Fibroblast of peridontal ligament (primary cell): ENCODE measurements at regions not wholly inside any gene's neighbourhood (a gene's known extent, or its start where the extent isn't known, plus 50 kb on each side); places are given as distances from the start of the nearest gene placed in this dataset.

Experiments
- DNase-seq: peaks from one replicate; pipeline ENCODE4 v3.0.0-alpha.2; 2010; ENCODE audit errors: extremely low read depth

DNA sequence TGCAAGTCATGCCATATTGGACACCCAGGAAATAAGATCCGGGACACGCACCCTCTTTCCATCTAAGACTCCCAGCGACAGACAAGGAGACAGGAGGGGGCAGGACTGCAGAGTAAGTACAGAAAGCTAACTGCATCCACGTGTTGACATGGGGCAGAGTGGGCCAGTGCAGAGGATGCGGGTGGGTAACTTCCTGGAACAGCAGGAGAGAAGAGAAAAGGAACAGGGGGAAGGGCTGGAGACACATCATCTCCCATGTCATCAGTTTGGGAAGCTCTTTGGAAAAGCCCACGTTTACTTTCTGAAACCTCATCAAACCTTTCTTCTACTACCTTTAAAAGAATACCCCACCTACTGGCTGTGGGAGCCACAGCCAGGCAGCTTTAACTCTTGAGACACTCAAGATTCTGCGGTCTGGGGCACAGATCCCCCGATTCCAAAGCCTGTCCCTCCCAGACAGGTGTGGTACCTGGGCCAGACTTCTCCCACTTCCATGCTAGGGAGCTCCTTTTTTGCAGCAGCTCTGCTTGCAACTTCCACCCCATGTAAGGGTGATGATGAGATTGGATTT lies 273.5 kb upstream of the RPL38 start:
- no peak for DNase-seq

DNA sequence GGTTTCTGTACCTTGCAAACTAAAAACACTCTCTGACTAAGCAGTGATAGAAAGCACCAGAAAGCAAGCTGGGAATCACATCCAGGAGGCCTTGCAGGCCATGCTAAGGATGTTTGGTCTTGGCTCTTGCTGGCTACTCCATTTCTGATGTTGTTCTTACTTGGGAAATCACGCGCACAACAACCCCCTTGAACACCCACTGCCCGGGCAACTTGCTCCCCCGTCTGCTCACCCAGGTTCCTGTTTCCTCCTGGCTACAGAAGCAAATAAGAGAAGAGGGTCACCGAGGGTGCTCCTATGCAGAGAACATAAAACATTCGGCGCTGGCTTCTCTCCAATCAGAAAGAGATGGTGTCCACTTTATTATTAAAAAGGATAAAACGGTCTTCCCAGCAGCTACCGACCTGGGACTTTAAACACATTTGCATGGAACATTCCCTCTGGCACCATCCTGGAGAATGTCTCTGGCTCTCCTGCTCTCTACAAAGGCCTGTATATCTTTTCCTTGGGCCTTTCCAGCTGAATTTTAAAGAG lies 271.2 kb upstream of the RPL38 start:
- no peak for DNase-seq

DNA sequence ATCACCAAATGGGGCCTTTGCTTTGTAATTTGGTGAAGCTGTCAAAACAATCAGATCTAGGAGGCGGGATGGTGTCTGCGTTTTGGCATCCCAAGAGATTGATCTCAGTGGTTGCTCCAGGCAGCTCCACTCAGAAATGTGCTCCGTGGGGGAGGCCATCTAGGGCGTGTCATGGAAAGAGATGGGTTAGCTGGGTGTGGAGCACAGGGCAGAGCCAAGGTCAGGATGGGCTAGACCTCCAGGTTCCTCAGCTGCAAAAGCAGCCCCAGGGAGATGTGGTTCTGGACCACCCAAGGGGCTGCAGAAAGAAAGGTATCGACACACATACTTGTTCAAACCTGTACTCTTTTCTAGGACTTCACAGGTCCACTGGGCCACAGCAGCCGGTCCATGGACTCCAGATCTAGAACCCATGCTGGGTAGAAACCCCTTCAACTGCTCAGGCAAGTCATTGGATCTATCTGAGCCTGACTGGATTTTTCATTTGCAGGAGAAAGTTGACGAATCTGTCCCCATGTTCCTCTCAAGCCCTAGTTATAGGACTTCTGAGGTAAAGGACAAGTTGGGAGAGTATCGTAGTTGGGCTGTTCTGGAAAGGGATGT lies 270.2 kb upstream of the RPL38 start:
- no peak for DNase-seq

DNA sequence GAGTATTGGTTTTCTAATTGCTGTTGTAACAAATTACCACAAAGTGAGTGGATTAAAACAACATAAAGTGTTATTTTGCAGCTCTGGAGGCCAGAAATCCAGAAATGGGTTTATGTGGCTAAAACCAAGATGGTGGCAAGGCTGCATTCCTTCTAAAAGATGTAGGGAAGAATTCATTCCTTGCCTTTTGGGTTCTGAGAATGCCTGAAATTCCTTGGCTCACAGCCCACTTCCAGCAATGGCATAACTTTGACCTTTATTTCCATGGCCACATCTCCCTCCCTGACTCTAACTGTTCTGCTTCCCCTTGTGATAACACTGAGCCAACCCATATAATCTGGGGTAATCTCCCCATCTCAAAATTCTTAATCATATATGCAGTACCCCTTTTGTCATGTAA lies 269.6 kb upstream of the RPL38 start:
- DNase-seq, result no peak

- no peak for DNase-seq
Observed at GRCh38 chr17:73934696-73935095, 268.8 kb upstream of the RPL38 start.

- no peak for DNase-seq
Observed at GRCh38 chr17:73936908-73937627, 266.4 kb upstream of the RPL38 start.

- no peak for DNase-seq
Observed at GRCh38 chr17:73938706-73939105, 264.8 kb upstream of the RPL38 start.

- DNase-seq, result no peak
Observed at GRCh38 chr17:73939806-73940205, 263.7 kb upstream of the RPL38 start.

- DNase-seq, result no peak
Observed at GRCh38 chr17:73940511-73940910, 263.0 kb upstream of the RPL38 start.

DNA sequence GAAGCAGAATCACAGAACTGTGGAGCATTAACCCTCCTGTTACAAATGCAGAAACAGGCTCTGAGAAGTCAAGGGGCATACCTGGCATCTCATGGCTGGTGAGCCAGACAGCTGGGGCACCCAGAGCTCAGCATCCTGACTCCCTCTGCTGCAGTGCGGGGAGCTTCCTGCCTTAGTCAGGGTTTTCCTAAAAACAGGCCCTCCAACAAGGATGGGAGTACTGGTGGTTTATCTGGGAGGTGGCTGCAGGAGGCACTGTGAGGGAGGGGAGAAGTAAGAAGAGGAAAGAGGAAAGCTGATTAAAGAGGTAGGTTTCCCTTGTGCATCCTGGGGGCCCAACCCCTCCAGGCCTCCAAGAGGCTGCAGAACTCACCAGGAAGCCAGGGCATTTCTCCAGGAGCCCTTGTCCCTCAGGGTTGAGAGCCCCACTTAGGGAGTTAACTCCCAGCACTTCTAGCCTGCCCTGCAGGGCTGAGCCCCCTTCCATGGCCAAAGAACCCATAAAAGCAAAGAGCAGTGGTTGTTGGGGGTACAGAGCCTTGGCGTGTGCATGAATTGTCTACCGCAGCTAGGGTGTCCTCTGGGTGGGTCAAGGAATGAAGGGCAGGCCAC lies 261.5 kb upstream of the RPL38 start:
- no peak for DNase-seq

- DNase-seq, result no peak
Observed at GRCh38 chr17:73942703-73943415, 260.6 kb upstream of the RPL38 start.

DNA sequence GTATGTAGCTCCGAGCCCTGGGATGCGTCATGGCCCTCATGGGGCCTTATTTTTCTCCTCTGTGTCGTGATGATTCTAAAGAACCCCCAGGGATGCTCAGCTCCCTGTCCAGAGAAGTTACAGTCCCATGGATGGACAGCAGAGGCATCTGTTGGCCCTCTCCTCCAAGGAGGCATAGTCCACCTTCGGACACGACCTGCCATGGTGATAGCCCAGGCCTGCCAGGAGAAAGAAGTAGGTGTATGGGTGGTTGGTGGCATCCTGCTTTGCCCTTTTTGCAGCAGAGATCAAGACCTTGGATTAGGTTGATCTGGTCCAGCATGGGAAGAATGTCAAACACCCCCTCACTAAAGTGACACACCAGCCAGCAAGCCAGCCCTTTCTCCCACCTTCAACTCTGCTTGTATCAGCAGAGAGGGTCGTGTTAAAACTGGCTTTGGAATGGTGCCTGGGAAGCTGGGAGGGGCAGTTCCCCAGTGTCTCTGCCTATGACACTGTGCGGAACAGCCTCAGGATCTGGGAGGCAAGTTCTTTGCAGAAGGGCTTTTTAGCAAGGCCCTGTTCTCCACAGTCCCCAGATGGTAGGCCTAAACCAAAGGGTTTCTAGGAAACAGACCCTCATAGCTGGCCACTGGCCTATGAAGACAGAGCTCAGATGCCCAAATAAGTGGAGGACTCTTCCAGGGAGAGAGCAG lies 259.9 kb upstream of the RPL38 start:
- no peak for DNase-seq

GRCh38 chr17:73944366-73944765 lies 259.1 kb upstream of the RPL38 start:
- no peak for DNase-seq

DNA sequence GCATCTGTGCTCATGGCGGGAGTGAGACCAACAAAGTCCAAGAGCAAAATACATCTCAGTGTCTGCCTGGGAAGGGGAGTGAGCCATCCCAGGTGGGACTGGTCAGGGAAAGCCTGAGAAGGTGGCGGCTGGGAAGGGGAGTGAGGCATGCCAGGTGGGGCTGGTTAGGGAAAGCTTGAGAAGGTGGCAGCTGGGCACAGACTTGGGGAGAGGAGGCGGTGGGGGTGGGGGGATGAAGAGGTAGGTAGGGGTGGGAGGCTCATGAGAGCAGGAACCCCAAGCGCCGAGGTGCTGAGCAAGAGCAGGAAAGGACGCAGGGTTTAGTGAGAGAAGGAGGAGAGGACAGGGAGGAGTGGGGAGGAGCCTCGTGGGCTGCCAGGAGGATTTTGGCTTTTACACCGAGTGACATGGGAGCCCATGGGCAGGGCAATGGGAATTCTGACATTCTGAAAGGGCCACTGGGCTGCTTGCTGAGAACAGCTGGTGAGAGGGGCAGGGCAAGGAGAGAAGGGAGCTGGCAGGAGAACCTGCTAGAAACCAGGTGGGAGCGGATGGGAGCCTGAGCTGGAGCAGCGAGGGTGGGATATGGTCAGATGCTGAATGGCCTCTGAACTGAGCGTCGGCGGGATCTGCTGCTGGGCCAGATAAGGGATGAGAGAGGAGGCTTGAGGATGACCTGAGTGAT lies 256.1 kb upstream of the RPL38 start:
- DNase-seq, result no peak

DNA sequence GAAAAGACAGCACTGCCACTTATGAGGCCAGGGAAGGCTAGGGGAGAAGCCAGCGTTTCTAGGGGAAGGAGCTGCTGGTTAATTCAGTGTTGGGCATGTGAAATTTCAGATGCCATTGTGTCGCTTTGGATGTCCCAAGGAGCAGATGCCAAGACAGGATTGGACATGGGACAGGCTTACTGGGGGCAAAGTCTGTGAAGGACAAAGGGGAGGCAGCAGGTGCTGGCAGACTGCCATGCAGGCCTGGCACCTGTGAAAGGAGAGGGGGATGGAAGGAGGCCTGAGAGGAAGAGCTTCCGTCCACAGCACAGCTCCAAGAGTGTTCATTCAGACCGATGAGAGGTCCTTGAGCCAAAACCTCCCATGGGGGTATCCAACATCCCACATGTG lies 255.5 kb upstream of the RPL38 start:
- no peak for DNase-seq

DNA sequence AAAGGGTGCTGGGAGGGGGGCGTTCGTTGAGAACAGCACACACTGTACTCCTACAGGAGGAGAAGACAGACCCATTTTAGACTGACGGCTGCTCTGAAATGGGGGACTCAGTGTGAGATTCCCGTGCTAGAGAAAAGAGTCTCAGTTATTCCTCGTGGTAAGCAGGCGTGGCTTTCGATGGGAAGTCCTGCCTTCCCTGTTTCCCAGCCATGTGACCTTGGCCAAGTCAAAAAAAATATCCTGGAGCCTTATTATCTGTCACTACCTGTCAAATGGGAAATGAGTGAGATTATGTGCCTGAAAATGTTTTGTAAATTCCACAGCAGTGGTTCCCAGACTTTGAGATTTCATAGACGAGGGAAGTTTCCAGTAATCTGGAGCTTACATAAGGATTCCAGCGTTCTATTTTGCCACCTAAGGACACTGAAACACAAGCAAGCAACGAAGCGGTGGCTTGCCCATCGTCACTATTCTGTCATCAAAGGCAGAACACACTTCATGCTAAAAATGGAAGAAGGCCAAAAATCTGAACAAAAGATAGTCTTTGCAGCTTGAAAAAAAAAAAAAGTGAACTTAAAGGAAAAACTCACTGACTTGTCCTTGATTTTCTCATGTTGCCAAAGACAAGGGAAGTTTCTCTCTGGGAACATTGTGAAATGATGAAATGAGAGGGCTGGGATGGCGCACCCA lies 253.4 kb upstream of the RPL38 start:
- DNase-seq, result no peak

DNA sequence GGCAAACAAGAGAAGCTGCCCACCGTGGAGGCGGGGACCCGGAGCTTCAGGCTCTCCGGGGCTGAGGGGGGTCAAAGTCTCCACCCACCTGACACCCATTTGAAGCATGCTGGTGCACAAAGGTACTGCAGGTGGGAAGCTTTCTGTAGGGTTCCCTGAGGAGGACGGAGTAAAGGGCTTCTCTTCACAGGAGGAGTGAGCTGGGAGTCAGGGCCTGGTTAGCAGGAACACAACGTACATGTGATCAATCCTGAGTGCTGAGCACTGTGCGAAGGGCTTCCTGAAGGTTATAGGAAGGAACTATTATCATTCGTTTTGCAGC lies 252.9 kb upstream of the RPL38 start:
- no peak for DNase-seq

DNA sequence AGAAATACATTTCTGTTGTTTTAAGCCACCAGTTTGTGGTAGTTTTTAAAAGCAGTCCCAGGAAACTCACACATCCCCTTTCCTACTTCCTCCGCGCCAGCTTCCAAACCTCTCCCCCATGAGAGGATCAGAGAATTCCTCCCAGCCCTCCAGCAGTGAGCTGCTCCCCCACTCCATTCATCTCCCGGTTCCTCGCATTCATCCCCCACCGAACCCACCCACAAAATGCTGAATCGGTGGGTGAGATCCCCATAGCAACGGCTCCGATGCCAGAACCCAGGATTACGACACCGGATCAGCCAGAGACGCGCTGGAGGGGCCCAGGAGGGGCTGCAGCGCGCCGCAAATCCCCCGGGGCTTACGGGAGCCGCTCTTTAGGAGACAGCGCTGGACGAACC lies 251.4 kb upstream of the RPL38 start:
- no peak for DNase-seq

- DNase-seq, result no peak
Observed at GRCh38 chr17:73952480-73953205, 250.8 kb upstream of the RPL38 start.
